CD4-positive, CD25-positive, alpha-beta regulatory T cell (primary cell): ENCODE measurements at regions not wholly inside any gene's neighbourhood (a gene's known extent, or its start where the extent isn't known, plus 50 kb on each side); places are given as distances from the start of the nearest gene placed in this dataset.

Experiments used
- ATAC-seq, 2 donors: fragments of 150-1000 bp; cut with Tn5 transposase; one replicate each; pipeline ENCODE4 v1.10.0; 2021; ENCODE audit warnings: low read depth in 2 of 2, moderate number of reproducible peaks in 2 of 2, moderate library complexity in 1 of 2
- DNase-seq, 3 donors: peaks; one replicate each; pipeline versions ENCODE4 v3.0.0 to v3.0.0-alpha.2; 2012 to 2022; ENCODE audit warnings: mixed read lengths in 1 of 3
- H3K27ac ChIP-seq: one replicate; pipeline ENCODE4 v1.7.0; 2013; ENCODE audit warnings: mild to moderate bottlenecking, low read length; ENCODE audit not compliant: insufficient read depth, poor library complexity, severe bottlenecking
- H3K27me3 ChIP-seq: one replicate; pipeline ENCODE4 v1.7.0; 2013; ENCODE audit warnings: low read length; ENCODE audit not compliant: control insufficient read depth, insufficient read depth
- H3K36me3 ChIP-seq: one replicate; pipeline ENCODE4 v1.7.0; 2013; ENCODE audit warnings: mild to moderate bottlenecking, low read length, moderate library complexity; ENCODE audit not compliant: control insufficient read depth, insufficient read depth
- H3K4me1 ChIP-seq: 2 replicates; pipeline ENCODE4 v1.7.0; 2013; ENCODE audit warnings: mild to moderate bottlenecking, low read length; ENCODE audit not compliant: insufficient read depth, control insufficient read depth, poor library complexity, severe bottlenecking
- H3K4me3 ChIP-seq: one replicate; pipeline ENCODE4 v1.7.0; 2013; ENCODE audit warnings: low read depth, mild to moderate bottlenecking, low read length, moderate library complexity
- H3K9me3 ChIP-seq, 2 experiments: 1 replicate in 1 of 2; 2 replicates in 1 of 2; pipeline ENCODE4 v1.7.0; 2013; ENCODE audit warnings: low read length in 2 of 2, mild to moderate bottlenecking in 1 of 2, moderate library complexity in 1 of 2; ENCODE audit not compliant: control insufficient read depth in 2 of 2
- H3K27ac Mint-ChIP-seq, 3 donors: one replicate each; pipeline ENCODE4 v1.8.0; 2020 to 2022; ENCODE audit warnings: mild to moderate bottlenecking in 3 of 3, mixed read lengths in 3 of 3, moderate library complexity in 2 of 3
- H3K27me3 Mint-ChIP-seq: one replicate; pipeline ENCODE4 v1.8.0; 2022; ENCODE audit warnings: mild to moderate bottlenecking, mixed read lengths
- H3K36me3 Mint-ChIP-seq: one replicate; pipeline ENCODE4 v1.8.0; 2020; ENCODE audit warnings: mixed read lengths
- H3K4me1 Mint-ChIP-seq, 4 donors: one replicate each; pipeline ENCODE4 v1.8.0; 2020 to 2022; ENCODE audit warnings: mixed read lengths in 4 of 4, mild to moderate bottlenecking in 1 of 4
- H3K4me3 Mint-ChIP-seq, 4 donors: one replicate each; pipeline ENCODE4 v1.8.0; 2020 to 2022; ENCODE audit warnings: mild to moderate bottlenecking in 4 of 4, mixed read lengths in 4 of 4, moderate library complexity in 3 of 4
- H3K9me3 Mint-ChIP-seq, 7 donors: one replicate each; pipeline ENCODE4 v1.8.0; 2020 to 2022; ENCODE audit warnings: mixed read lengths in 7 of 7, mild to moderate bottlenecking in 3 of 7, moderate library complexity in 2 of 7

- no peaks in the 10 kb centered on the region for H3K4me1 Mint-ChIP-seq
- Histone ChIP-seq H3K36me3 (no peaks in the 10 kb centered on the region), H3K4me3 (no peak overlapping the region), H3K27ac (no peak overlapping the region), H3K27me3 (no peaks in the 10 kb centered on the region), H3K4me1 (no peaks in the 10 kb centered on the region), H3K9me3 (no peaks in the 10 kb centered on the region)
- H3K36me3 Mint-ChIP-seq = no peaks in the 10 kb centered on the region
- H3K4me3 Mint-ChIP-seq = no peak overlapping the region
- peaks cover 0 to 2% (median 0%) of the 10 kb centered on the region in 7 donors for H3K9me3 Mint-ChIP-seq
- no peak overlapping the region for H3K27ac Mint-ChIP-seq
- H3K27me3 Mint-ChIP-seq = peaks cover 21% of the 10 kb centered on the region
- ATAC-seq = no peak
- DNase-seq = no peak
Observed at GRCh38 chr15:79172032-79172481, 81.5 kb upstream of the RASGRF1 start.

- H3K4me1 ChIP-seq = no peaks in the 10 kb centered on the region
- DNase-seq (no peak), ATAC-seq (no peak)
- no peak overlapping the region for H3K27ac ChIP-seq
- no peaks in the 10 kb centered on the region for H3K27me3 ChIP-seq
- H3K4me3 ChIP-seq = no peak overlapping the region
- H3K27ac Mint-ChIP-seq = no peak overlapping the region
- H3K36me3 Mint-ChIP-seq = no peaks in the 10 kb centered on the region
- no peak overlapping the region for H3K4me3 Mint-ChIP-seq
- H3K9me3 Mint-ChIP-seq = peaks cover 0 to 2% (median 0%) of the 10 kb centered on the region in 7 donors
- peaks cover 18% of the 10 kb centered on the region for H3K27me3 Mint-ChIP-seq
- no peaks in the 10 kb centered on the region for H3K9me3 ChIP-seq
- no peaks in the 10 kb centered on the region for H3K4me1 Mint-ChIP-seq
- no peaks in the 10 kb centered on the region for H3K36me3 ChIP-seq
Observed at GRCh38 chr15:79171320-79172031, 80.9 kb upstream of the RASGRF1 start.

GRCh38 chr15:79170256-79170664 is 79.7 kb upstream of the RASGRF1 start:
- Mint-ChIP-seq H3K27me3 (peaks cover 7% of the 10 kb centered on the region), H3K4me1 (no peaks in the 10 kb centered on the region), H3K9me3 (peaks cover 0 to 2% (median 0%) of the 10 kb centered on the region in 7 donors), H3K36me3 (no peaks in the 10 kb centered on the region), H3K4me3 (no peak overlapping the region), H3K27ac (no peak overlapping the region)
- Histone ChIP-seq H3K4me3 (no peak overlapping the region), H3K27ac (no peak overlapping the region), H3K27me3 (no peaks in the 10 kb centered on the region), H3K36me3 (no peaks in the 10 kb centered on the region), H3K4me1 (no peaks in the 10 kb centered on the region), H3K9me3 (no peaks in the 10 kb centered on the region)
- ATAC-seq (no peak), DNase-seq (no peak)

- no peaks in the 10 kb centered on the region for H3K27me3 ChIP-seq
- H3K27me3 Mint-ChIP-seq = peaks cover 7% of the 10 kb centered on the region
Observed at GRCh38 chr15:79169526-79170133, 79.0 kb upstream of the RASGRF1 start.

GRCh38 chr15:79168922-79169456 is 78.4 kb upstream of the RASGRF1 start:
- Mint-ChIP-seq H3K9me3 (peaks cover 0 to 2% (median 0%) of the 10 kb centered on the region in 7 donors), H3K27me3 (peaks cover 11% of the 10 kb centered on the region), H3K4me3 (no peak overlapping the region), H3K4me1 (no peaks in the 10 kb centered on the region), H3K36me3 (no peaks in the 10 kb centered on the region), H3K27ac (no peak overlapping the region)
- DNase-seq (no peak), ATAC-seq (no peak)
- Histone ChIP-seq H3K27ac (no peak overlapping the region), H3K4me3 (no peak overlapping the region), H3K9me3 (no peaks in the 10 kb centered on the region), H3K27me3 (peaks cover under 1% of the 10 kb centered on the region), H3K36me3 (no peaks in the 10 kb centered on the region), H3K4me1 (no peaks in the 10 kb centered on the region)

More at GRCh38 chr15:79169526-79170133, 79.0 kb upstream of the RASGRF1 start:
- Mint-ChIP-seq H3K4me3 (no peak overlapping the region), H3K9me3 (peaks cover 0 to 2% (median 0%) of the 10 kb centered on the region in 7 donors), H3K27ac (no peak overlapping the region), H3K4me1 (no peaks in the 10 kb centered on the region), H3K36me3 (no peaks in the 10 kb centered on the region)
- Histone ChIP-seq H3K4me3 (no peak overlapping the region), H3K9me3 (no peaks in the 10 kb centered on the region), H3K27ac (no peak overlapping the region), H3K4me1 (no peaks in the 10 kb centered on the region), H3K36me3 (no peaks in the 10 kb centered on the region)
- no peak for ATAC-seq
- DNase-seq = no peak

- Mint-ChIP-seq H3K9me3 (peaks cover 0 to 2% (median 0%) of the 10 kb centered on the region in 7 donors), H3K27me3 (peaks cover 11% of the 10 kb centered on the region), H3K4me1 (no peaks in the 10 kb centered on the region), H3K36me3 (no peaks in the 10 kb centered on the region), H3K27ac (no peak overlapping the region), H3K4me3 (no peak overlapping the region)
- peaks cover 3% of the 10 kb centered on the region for H3K27me3 ChIP-seq
- ATAC-seq (no peak), DNase-seq (no peak)
- H3K4me1 ChIP-seq = no peaks in the 10 kb centered on the region
- H3K9me3 ChIP-seq = no peaks in the 10 kb centered on the region
- no peak overlapping the region for H3K4me3 ChIP-seq
- H3K36me3 ChIP-seq = no peaks in the 10 kb centered on the region
- no peak overlapping the region for H3K27ac ChIP-seq
Observed at GRCh38 chr15:79167776-79168175, 77.2 kb upstream of the RASGRF1 start.

GRCh38 chr15:79166311-79166955 is 75.9 kb upstream of the RASGRF1 start:
- no peaks in the 10 kb centered on the region for H3K9me3 ChIP-seq
- ATAC-seq (no peak), DNase-seq (no peak)
- Mint-ChIP-seq H3K27me3 (peaks cover 11% of the 10 kb centered on the region), H3K4me1 (no peaks in the 10 kb centered on the region), H3K9me3 (peaks cover 0 to 2% (median 0%) of the 10 kb centered on the region in 7 donors), H3K4me3 (no peak overlapping the region), H3K27ac (no peak overlapping the region), H3K36me3 (no peaks in the 10 kb centered on the region)
- no peaks in the 10 kb centered on the region for H3K4me1 ChIP-seq
- H3K4me3 ChIP-seq = no peak overlapping the region
- no peaks in the 10 kb centered on the region for H3K36me3 ChIP-seq
- peaks cover 3% of the 10 kb centered on the region for H3K27me3 ChIP-seq
- H3K27ac ChIP-seq = no peak overlapping the region
